GM23248 (cell line): ENCODE measurements at regions not wholly inside any gene's neighbourhood (a gene's known extent, or its start where the extent isn't known, plus 50 kb on each side); places are given as distances from the start of the nearest gene placed in this dataset.

Experiments used
- EZH2 ChIP-seq: fragments of 200-600 bp; sonication (generic); IDR thresholded peaks from 2 replicates; pipeline ENCODE4 v1.6.1; 2018; ENCODE audit warnings: antibody characterized with exemption, mild to moderate bottlenecking; ENCODE audit not compliant: insufficient read depth, poor library complexity, severe bottlenecking
- EZH2phosphoT487 ChIP-seq: fragments of 200-600 bp; sonication (generic); IDR thresholded peaks from 2 replicates; pipeline ENCODE4 v1.6.1; 2018; ENCODE audit warnings: antibody characterized with exemption, moderate library complexity, mild to moderate bottlenecking, low read depth; ENCODE audit not compliant: insufficient read depth

DNA sequence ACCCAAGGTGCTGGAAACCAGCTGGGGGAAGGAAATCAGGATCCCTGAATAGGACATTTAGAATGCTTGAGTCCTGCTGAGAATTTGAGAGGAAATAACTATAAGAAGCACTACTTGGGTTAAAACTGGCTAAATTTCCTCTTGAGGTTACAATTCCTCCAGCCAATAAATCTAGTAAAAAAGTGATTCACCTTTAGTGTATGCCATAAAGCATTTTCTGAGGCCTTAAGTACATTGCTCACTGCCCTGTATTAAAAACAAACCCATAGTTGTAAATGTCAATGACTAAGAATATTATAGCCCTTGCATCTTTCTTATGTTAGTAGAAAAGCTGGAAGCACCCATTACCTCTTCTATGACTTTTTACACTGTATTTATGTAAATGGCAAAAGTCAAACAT lies 634.7 kb upstream of the ARRDC3 start:
- no peak for TF ChIP-seq EZH2
- no peak for TF ChIP-seq EZH2phosphoT487
